Spleen (tissue), 11 donors: ENCODE measurements at regions not wholly inside any gene's neighbourhood (a gene's known extent, or its start where the extent isn't known, plus 50 kb on each side); places are given as distances from the start of the nearest gene placed in this dataset.
A peak's percentile ranks its signal among the peaks of the same experiment; 100 is the strongest.

Experiments
- DNase-seq: peaks from one replicate; pipeline ENCODE4 v3.0.0-alpha.2; 2020
- H3K27ac ChIP-seq, 8 donors: fragments of 200-600 bp; sonication (generic) in 7 of 8; 1 replicate in 4 of 8; 2 replicates in 4 of 8; pipeline versions ENCODE4 v1.5.0 to v1.8.0; 2016 to 2021; ENCODE audit warnings: inconsistent platforms in 4 of 8, mild to moderate bottlenecking in 4 of 8, moderate library complexity in 1 of 8
- H3K27me3 ChIP-seq, 7 donors: fragments of 200-600 bp; sonication (generic) in 6 of 7; replicated peaks in 1 of 7; 1 replicate in 4 of 7; 2 replicates in 3 of 7; pipeline versions ENCODE4 v1.5.0 to v1.8.0; 2016 to 2021; ENCODE audit warnings: inconsistent platforms in 3 of 7, mild to moderate bottlenecking in 1 of 7
- H3K36me3 ChIP-seq, 6 donors: fragments of 200-600 bp; sonication (generic) in 5 of 6; 1 replicate in 4 of 6; 2 replicates in 2 of 6; pipeline versions ENCODE4 v1.5.0 to v1.8.0; 2016 to 2021; ENCODE audit warnings: inconsistent platforms in 2 of 6
- H3K4me1 ChIP-seq, 6 donors: fragments of 200-600 bp; sonication (generic) in 5 of 6; 1 replicate in 3 of 6; 2 replicates in 3 of 6; pipeline versions ENCODE4 v1.5.0 to v1.8.0; 2016 to 2021; ENCODE audit warnings: inconsistent platforms in 3 of 6
- H3K4me3 ChIP-seq, 8 donors: fragments of 200-600 bp; sonication (generic) in 7 of 8; 1 replicate in 4 of 8; 2 replicates in 4 of 8; pipeline versions ENCODE4 v1.5.0 to v1.8.0; 2016 to 2021; ENCODE audit warnings: inconsistent platforms in 4 of 8, mild to moderate bottlenecking in 4 of 8, moderate library complexity in 2 of 8
- H3K9me3 ChIP-seq, 8 donors: fragments of 200-600 bp; sonication (generic) in 7 of 8; 1 replicate in 4 of 8; 2 replicates in 4 of 8; pipeline versions ENCODE4 v1.5.0 to v1.8.0; 2016 to 2021; ENCODE audit warnings: inconsistent platforms in 4 of 8
- POLR2A ChIP-seq, 3 donors: fragments of 450-650 bp; IDR thresholded peaks; one replicate each; pipeline ENCODE4 v1.5.1; 2017; ENCODE audit warnings: antibody characterized with exemption in 3 of 3, mild to moderate bottlenecking in 1 of 3
- POLR2AphosphoS5 ChIP-seq, 3 donors: sonication (generic); formaldehyde crosslinking; IDR thresholded peaks; one replicate each; pipeline ENCODE4 v1.5.1; 2017; ENCODE audit warnings: antibody characterized with exemption in 3 of 3
- WGBS, 5 donors: extraction: QIAGEN DNeasy Blood & Tissue Kit in 3 of 5; methylation state at CpG; one replicate each; pipeline versions ENCODE4 v1.1.5 to v1.1.7; 2013 to 2018; 5-methylcytosine and 5-hydroxymethylcytosine counted together
- intact Hi-C: fragments of 100-400 bp; cut with DNase I; formaldehyde crosslinking; loops from one replicate; pipeline ENCODE4 v1.15.0; 2023; ENCODE audit warnings: low total_unique reads
- TF ChIP-seq, protein P1 (sequence below), 11 experiments: fragments of 200-600 bp in 7 of 11; fragments of 450-650 bp in 4 of 11; sonication (generic) in 4 of 11; IDR thresholded peaks in 8 of 11; conservative IDR thresholded peaks in 3 of 11; 1 replicate in 7 of 11; 2 replicates in 4 of 11; pipeline versions ENCODE4 v1.4.0 to v1.8.0; 2016 to 2021; ENCODE audit warnings: antibody characterized with exemption in 11 of 11, inconsistent platforms in 4 of 11, mild to moderate bottlenecking in 1 of 11
- donor health status: healthy with polysubstance abuse.
- donor health status: DM: no; HTN: no; CAD: no; lungs with moderate emphysema.
- donor health status: DM: no; HTN: no; CAD: no.
- donor health status: Bipolar disorder and iron deficiency.
- donor health status: healthy.
- donor health status: DM: no; HTN: no; CAD: no.
- donor health status: DM: yes; HTN: yes; CAD: no.

GRCh38 chr2:236968101-236968879 is 117.4 kb upstream of the COPS8 start:
- intact Hi-C loops: no loop called here
- TF ChIP-seq, protein P1, sequence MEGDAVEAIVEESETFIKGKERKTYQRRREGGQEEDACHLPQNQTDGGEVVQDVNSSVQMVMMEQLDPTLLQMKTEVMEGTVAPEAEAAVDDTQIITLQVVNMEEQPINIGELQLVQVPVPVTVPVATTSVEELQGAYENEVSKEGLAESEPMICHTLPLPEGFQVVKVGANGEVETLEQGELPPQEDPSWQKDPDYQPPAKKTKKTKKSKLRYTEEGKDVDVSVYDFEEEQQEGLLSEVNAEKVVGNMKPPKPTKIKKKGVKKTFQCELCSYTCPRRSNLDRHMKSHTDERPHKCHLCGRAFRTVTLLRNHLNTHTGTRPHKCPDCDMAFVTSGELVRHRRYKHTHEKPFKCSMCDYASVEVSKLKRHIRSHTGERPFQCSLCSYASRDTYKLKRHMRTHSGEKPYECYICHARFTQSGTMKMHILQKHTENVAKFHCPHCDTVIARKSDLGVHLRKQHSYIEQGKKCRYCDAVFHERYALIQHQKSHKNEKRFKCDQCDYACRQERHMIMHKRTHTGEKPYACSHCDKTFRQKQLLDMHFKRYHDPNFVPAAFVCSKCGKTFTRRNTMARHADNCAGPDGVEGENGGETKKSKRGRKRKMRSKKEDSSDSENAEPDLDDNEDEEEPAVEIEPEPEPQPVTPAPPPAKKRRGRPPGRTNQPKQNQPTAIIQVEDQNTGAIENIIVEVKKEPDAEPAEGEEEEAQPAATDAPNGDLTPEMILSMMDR (IDR thresholded peaks at IDR 0.05 in 8 of 11, conservative IDR thresholded peaks at IDR 0.05 in 3 of 11): no peak
- TF ChIP-seq POLR2AphosphoS5 (IDR thresholded peaks at IDR 0.05): peak; percentile 29 to 74 (median 59)
- TF ChIP-seq POLR2A (IDR thresholded peaks at IDR 0.05): no peak
- Histone ChIP-seq H3K27ac (peak overlapping the region in 7 of 8 donors; percentile 45 to 92 (median 80)), H3K36me3 (no peaks in the 10 kb centered on the region), H3K27me3 (no peaks in the 10 kb centered on the region), H3K4me3 (no peak overlapping the region), H3K4me1 (peaks cover 0 to 67% (median 38%) of the 10 kb centered on the region in 6 donors), H3K9me3 (no peaks in the 10 kb centered on the region)
- WGBS, 5 donors: 42 to 52% (median 44%) methylated on average over 10 of the region's 10 CpGs
- DNase-seq: peak; percentile 83

- no peaks in the 10 kb centered on the region for H3K36me3 ChIP-seq
- H3K27ac ChIP-seq: peak overlapping the region; percentile 19 to 92 (median 70)
- no peak for DNase-seq
- H3K4me1 ChIP-seq: peaks cover 0 to 74% (median 41%) of the 10 kb centered on the region in 6 donors
- no peak overlapping the region for H3K4me3 ChIP-seq
- H3K27me3 ChIP-seq: no peaks in the 10 kb centered on the region
- intact Hi-C loops: no loop called here
- H3K9me3 ChIP-seq: no peaks in the 10 kb centered on the region
- 69 to 89% (median 76%) methylated on average over 9 to 10 of the region's 10 CpGs for WGBS, 5 donors
- TF ChIP-seq, protein P1 (IDR thresholded peaks at IDR 0.05 in 8 of 11, conservative IDR thresholded peaks at IDR 0.05 in 3 of 11): no peak
- TF ChIP-seq POLR2AphosphoS5 (IDR thresholded peaks at IDR 0.05): no peak
- TF ChIP-seq POLR2A (IDR thresholded peaks at IDR 0.05): no peak
Observed at GRCh38 chr2:236968880-236969534, 116.7 kb upstream of the COPS8 start.

- H3K27me3 ChIP-seq: no peaks in the 10 kb centered on the region
- peak overlapping the region in 6 of 8 donors; percentile 44 to 92 (median 80) for H3K27ac ChIP-seq
- WGBS, 5 donors: 41 to 54% (median 50%) methylated on average over 17 of the region's 17 CpGs
- H3K4me3 ChIP-seq: peak overlapping the region in 1 of 8 donors; percentile 39
- no peaks in the 10 kb centered on the region for H3K36me3 ChIP-seq
- H3K9me3 ChIP-seq: no peaks in the 10 kb centered on the region
- no peak for DNase-seq
- TF ChIP-seq, protein P1 (IDR thresholded peaks at IDR 0.05 in 8 of 11, conservative IDR thresholded peaks at IDR 0.05 in 3 of 11): no peak
- TF ChIP-seq POLR2A (IDR thresholded peaks at IDR 0.05) (no peak), POLR2AphosphoS5 (IDR thresholded peaks at IDR 0.05) (no peak)
- intact Hi-C loops: no loop called here
- H3K4me1 ChIP-seq: peaks cover 0 to 78% (median 41%) of the 10 kb centered on the region in 6 donors
Observed at GRCh38 chr2:236969767-236970655, 115.7 kb upstream of the COPS8 start.
